Stimulated activated CD8-positive, alpha-beta memory T cell treated with anti-CD3 and anti-CD28 coated beads, Interleukin-15, amount 100 ng/mL, for 4 hours (primary cell): ENCODE measurements at regions not wholly inside any gene's neighbourhood (a gene's known extent, or its start where the extent isn't known, plus 50 kb on each side); places are given as distances from the start of the nearest gene placed in this dataset.
"Not testable (repeated sequence)": the region's sequence is repeated elsewhere in the genome, so short reads cannot be mapped to it uniquely, and the experiment has no call there.

Source experiments
- DNase-seq, 2 donors: peaks; one replicate each; pipeline ENCODE4 v3.0.0-alpha.2; 2020; ENCODE audit warnings: low read depth in 2 of 2

GRCh38 chr2:210730672-210731071 is 174.3 kb downstream of the CPS1 start:
- no peak for DNase-seq

- not testable (repeated sequence) for DNase-seq
Measured at GRCh38 chr2:210746826-210747225, 190.4 kb downstream of the CPS1 start.

- DNase-seq: no peak
Measured at GRCh38 chr2:210752532-210752931, 196.1 kb downstream of the CPS1 start.

- no peak for DNase-seq
Measured at GRCh38 chr2:210753386-210753785, 197.0 kb downstream of the CPS1 start.

GRCh38 chr2:210756855-210757254 is 200.5 kb downstream of the CPS1 start:
- no peak for DNase-seq

- DNase-seq: no peak
Measured at GRCh38 chr2:210762604-210763588, 206.5 kb downstream of the CPS1 start.

GRCh38 chr2:210768329-210768910 is 212.0 kb downstream of the CPS1 start:
- no peak for DNase-seq

GRCh38 chr2:210776756-210777155 is 220.4 kb downstream of the CPS1 start:
- no peak for DNase-seq

- DNase-seq: no peak
Measured at GRCh38 chr2:210782222-210782621, 225.8 kb downstream of the CPS1 start.

- not testable (repeated sequence) for DNase-seq
Measured at GRCh38 chr2:210787831-210788230, 231.4 kb downstream of the CPS1 start.

GRCh38 chr2:210792000-210792399 is 235.6 kb downstream of the CPS1 start:
- DNase-seq: no peak

- no peak for DNase-seq
Measured at GRCh38 chr2:210795506-210795905, 239.1 kb downstream of the CPS1 start.

- DNase-seq: no peak
Measured at GRCh38 chr2:210798180-210798579, 241.8 kb downstream of the CPS1 start.

- DNase-seq: no peak
Measured at GRCh38 chr2:210814251-210815025, 258.0 kb downstream of the CPS1 start.

GRCh38 chr2:210816769-210817168 is 260.4 kb downstream of the CPS1 start:
- no peak for DNase-seq

GRCh38 chr2:210818473-210818872 is 262.1 kb downstream of the CPS1 start:
- no peak for DNase-seq

- DNase-seq: no peak
Measured at GRCh38 chr2:210833403-210833802, 277.0 kb downstream of the CPS1 start.

- DNase-seq: no peak
Measured at GRCh38 chr2:210839034-210839433, 282.6 kb downstream of the CPS1 start.

GRCh38 chr2:210839450-210839849 is 283.1 kb downstream of the CPS1 start:
- no peak for DNase-seq

- DNase-seq: no peak
Measured at GRCh38 chr2:210842896-210843295, 286.5 kb downstream of the CPS1 start.

GRCh38 chr2:210844016-210844415 is 287.6 kb downstream of the CPS1 start:
- DNase-seq: no peak

- no peak for DNase-seq
Measured at GRCh38 chr2:210859314-210859713, 302.9 kb downstream of the CPS1 start.
